HFF-Myc (cell line): ENCODE measurements at regions not wholly inside any gene's neighbourhood (a gene's known extent, or its start where the extent isn't known, plus 50 kb on each side); places are given as distances from the start of the nearest gene placed in this dataset.

Experiments used
- DNase-seq: peaks from one replicate; pipeline ENCODE4 v3.0.0-alpha.2; 2011; ENCODE audit warnings: low read depth; ENCODE audit errors: extremely low read depth
- H3K4me3 ChIP-seq: replicated peaks from 2 replicates; pipeline ENCODE4 v1.5.1; 2011; ENCODE audit warnings: low read depth, mild to moderate bottlenecking, control low read depth, low read length
- CTCF ChIP-seq: IDR thresholded peaks from 2 replicates; pipeline ENCODE4 v1.5.1; 2012; ENCODE audit warnings: mild to moderate bottlenecking, low read depth, low read length, control low read depth; ENCODE audit errors: missing control alignments

- TF ChIP-seq CTCF, result no peak
- DNase-seq, result no peak
- H3K4me3 ChIP-seq, result no peak overlapping the region
Observed at GRCh38 chr21:16073586-16073985, 343.8 kb downstream of the USP25 start.

- no peak overlapping the region for H3K4me3 ChIP-seq
- no peak for TF ChIP-seq CTCF
- DNase-seq, result no peak
Observed at GRCh38 chr21:16074950-16075489, 345.2 kb downstream of the USP25 start.

- no peak for DNase-seq
- no peak for TF ChIP-seq CTCF
Observed at GRCh38 chr21:16075649-16076282, 346.0 kb downstream of the USP25 start.

GRCh38 chr21:16076465-16076864 lies 346.7 kb downstream of the USP25 start:
- no peak for DNase-seq
- no peak overlapping the region for H3K4me3 ChIP-seq
- no peak for TF ChIP-seq CTCF

More at GRCh38 chr21:16075649-16076282, 346.0 kb downstream of the USP25 start:
- H3K4me3 ChIP-seq, result no peak overlapping the region

GRCh38 chr21:16078382-16078781 lies 348.6 kb downstream of the USP25 start:
- no peak overlapping the region for H3K4me3 ChIP-seq
- DNase-seq, result no peak
- no peak for TF ChIP-seq CTCF

- no peak overlapping the region for H3K4me3 ChIP-seq
- DNase-seq, result no peak
- TF ChIP-seq CTCF, result no peak
Observed at GRCh38 chr21:16079830-16080229, 350.0 kb downstream of the USP25 start.

- H3K4me3 ChIP-seq, result no peak overlapping the region
- TF ChIP-seq CTCF, result no peak
- DNase-seq, result no peak
Observed at GRCh38 chr21:16081304-16081703, 351.5 kb downstream of the USP25 start.
